ENCODE measurements at regions not wholly inside any gene's neighbourhood (a gene's known extent, or its start where the extent isn't known, plus 50 kb on each side); places are given as distances from the start of the nearest gene placed in this dataset.

DNA sequence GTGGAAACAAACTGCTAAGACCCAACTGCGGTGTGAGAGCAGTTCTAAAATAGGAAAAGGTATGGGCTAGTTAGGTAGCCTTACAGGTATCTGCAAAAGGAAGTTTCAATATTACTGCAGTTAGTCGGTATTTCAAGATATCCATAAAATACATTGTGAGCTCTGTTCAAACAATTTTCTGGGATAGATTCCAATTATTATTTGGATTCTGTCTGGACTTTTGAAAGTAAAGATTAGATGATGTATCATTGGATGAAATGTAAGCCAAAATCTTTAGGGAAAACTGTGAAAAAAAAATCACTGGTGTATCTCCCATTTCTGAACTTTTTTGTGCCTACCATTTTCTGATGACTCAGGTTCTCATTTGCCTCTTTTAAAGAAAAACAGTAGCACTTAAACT, 621.6 kb downstream of the CCER1 start:
- TF ChIP-seq POLR2A (IDR thresholded peaks at IDR 0.05; ENCODE audit: low read depth, low read length): no peak
- TF ChIP-seq TAF1 (IDR thresholded peaks at IDR 0.05; ENCODE audit: borderline replicate concordance, low read depth, low read length): no peak
